ENCODE measurements at regions not wholly inside any gene's neighbourhood (a gene's known extent, or its start where the extent isn't known, plus 50 kb on each side); places are given as distances from the start of the nearest gene placed in this dataset.

- DNase-seq = no peak
- Histone ChIP-seq H3K9me3 (no peaks in the 10 kb centered on the region), H3K4me3 (no peak overlapping the region), H3K36me3 (no peaks in the 10 kb centered on the region), H3K27me3 (no peaks in the 10 kb centered on the region), H3K27ac (no peak overlapping the region), H3K4me1 (no peaks in the 10 kb centered on the region)
- no peak for TF ChIP-seq CTCF (IDR thresholded peaks at IDR 0.05)
- TF ChIP-seq POLR2A (IDR thresholded peaks at IDR 0.05) = no peak
These were observed 163.2 kb upstream of the BLID start for GRCh38 chr11:122279194-122279593.

- TF ChIP-seq POLR2A (IDR thresholded peaks at IDR 0.05) (no peak), CTCF (IDR thresholded peaks at IDR 0.05) (no peak)
- no peak for DNase-seq
- Histone ChIP-seq H3K36me3 (no peaks in the 10 kb centered on the region), H3K9me3 (no peaks in the 10 kb centered on the region), H3K4me1 (no peaks in the 10 kb centered on the region), H3K27ac (no peak overlapping the region), H3K27me3 (no peaks in the 10 kb centered on the region), H3K4me3 (no peak overlapping the region)
These were observed 161.5 kb upstream of the BLID start for GRCh38 chr11:122277493-122277892.

GRCh38 chr11:122276221-122276620 lies 160.2 kb upstream of the BLID start:
- Histone ChIP-seq H3K4me1 (no peaks in the 10 kb centered on the region), H3K4me3 (no peak overlapping the region), H3K9me3 (no peaks in the 10 kb centered on the region), H3K36me3 (no peaks in the 10 kb centered on the region), H3K27me3 (no peaks in the 10 kb centered on the region), H3K27ac (no peak overlapping the region)
- no peak for DNase-seq
- TF ChIP-seq POLR2A (IDR thresholded peaks at IDR 0.05) (no peak), CTCF (IDR thresholded peaks at IDR 0.05) (no peak)

- H3K9me3 ChIP-seq = no peaks in the 10 kb centered on the region
- no peaks in the 10 kb centered on the region for H3K4me1 ChIP-seq
- DNase-seq = no peak
- H3K27me3 ChIP-seq = no peaks in the 10 kb centered on the region
- H3K36me3 ChIP-seq = no peaks in the 10 kb centered on the region
- TF ChIP-seq POLR2A (IDR thresholded peaks at IDR 0.05) (no peak), CTCF (IDR thresholded peaks at IDR 0.05) (no peak)
- H3K4me3 ChIP-seq = no peak overlapping the region
- H3K27ac ChIP-seq = no peak overlapping the region
These were observed 159.5 kb upstream of the BLID start for GRCh38 chr11:122275508-122275907.

GRCh38 chr11:122273476-122274191 lies 157.6 kb upstream of the BLID start:
- Histone ChIP-seq H3K4me3 (no peak overlapping the region), H3K27me3 (no peaks in the 10 kb centered on the region), H3K27ac (no peak overlapping the region), H3K9me3 (no peaks in the 10 kb centered on the region), H3K36me3 (no peaks in the 10 kb centered on the region), H3K4me1 (no peaks in the 10 kb centered on the region)
- TF ChIP-seq POLR2A (IDR thresholded peaks at IDR 0.05) = no peak
- no peak for TF ChIP-seq CTCF (IDR thresholded peaks at IDR 0.05)
- no peak for DNase-seq

- Histone ChIP-seq H3K4me1 (no peaks in the 10 kb centered on the region), H3K36me3 (no peaks in the 10 kb centered on the region), H3K27ac (no peak overlapping the region), H3K27me3 (no peaks in the 10 kb centered on the region), H3K9me3 (no peaks in the 10 kb centered on the region), H3K4me3 (no peak overlapping the region)
- TF ChIP-seq CTCF (IDR thresholded peaks at IDR 0.05) = no peak
- TF ChIP-seq POLR2A (IDR thresholded peaks at IDR 0.05) = no peak
- no peak for DNase-seq
These were observed 155.7 kb upstream of the BLID start for GRCh38 chr11:122271745-122272144.
